Lower leg skin (tissue), 4 donors: ENCODE measurements at regions not wholly inside any gene's neighbourhood (a gene's known extent, or its start where the extent isn't known, plus 50 kb on each side); places are given as distances from the start of the nearest gene placed in this dataset.
"Not testable (repeated sequence)": the region's sequence is repeated elsewhere in the genome, so short reads cannot be mapped to it uniquely, and the experiment has no call there.

ENCODE experiments used
- DNase-seq, 2 donors: peaks; one replicate each; pipeline ENCODE4 v3.0.0-alpha.2; 2019; ENCODE audit warnings: low spot score in 2 of 2
- H3K4me3 ChIP-seq: fragments of 200-600 bp; sonication (generic); 2 replicates; pipeline ENCODE4 v1.5.1; 2017; ENCODE audit warnings: mild to moderate bottlenecking, low read depth; ENCODE audit not compliant: poor library complexity, severe bottlenecking
- CTCF ChIP-seq, 3 donors: fragments of 450-650 bp; IDR thresholded peaks; one replicate each; pipeline ENCODE4 v1.5.1; 2016; ENCODE audit warnings: antibody characterized with exemption in 3 of 3, mild to moderate bottlenecking in 3 of 3, moderate library complexity in 2 of 3
- POLR2A ChIP-seq, 2 donors: fragments of 450-650 bp; IDR thresholded peaks; one replicate each; pipeline ENCODE4 v1.6.1; 2016 to 2017; ENCODE audit warnings: antibody characterized with exemption in 2 of 2, mild to moderate bottlenecking in 1 of 2, moderate library complexity in 1 of 2
- WGBS, 2 donors: methylation state at CpG; one replicate each; pipeline ENCODE4 v1.1.5; 2018; 5-methylcytosine and 5-hydroxymethylcytosine counted together
- intact Hi-C: fragments of 100-400 bp; cut with DNase I; formaldehyde crosslinking; loops from one replicate; pipeline ENCODE4 v1.15.0; 2023; ENCODE audit warnings: low total_unique reads

DNA sequence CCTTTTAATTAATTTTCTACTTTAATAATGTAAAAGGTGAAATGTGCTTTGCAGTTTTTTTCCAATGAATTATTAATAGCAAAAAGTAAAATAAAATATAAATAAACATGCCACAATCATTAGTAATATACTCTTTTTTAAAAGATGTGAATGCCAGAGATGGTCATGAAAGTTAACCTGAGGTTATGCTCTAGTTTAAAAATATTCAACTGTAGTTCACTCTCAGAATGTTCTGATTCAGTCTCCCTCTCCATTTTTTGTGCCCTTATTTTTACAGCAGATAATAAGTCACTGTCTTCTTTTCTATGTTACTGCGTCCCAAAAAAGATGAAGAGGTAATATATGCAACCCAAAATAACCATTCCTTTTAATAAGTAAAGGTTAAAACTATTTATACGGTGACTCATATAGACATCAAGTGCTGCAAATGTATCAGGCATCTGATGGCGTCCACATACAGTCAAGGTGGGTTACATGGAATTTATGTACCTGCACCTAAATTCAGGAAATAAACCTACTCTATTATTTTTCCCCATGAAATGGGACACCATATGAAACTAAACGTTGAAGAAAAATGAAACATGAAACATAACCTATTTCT, 153.6 kb upstream of the ZNF804A start:
- intact Hi-C loops, result no loop called here
- no peak for DNase-seq
- 60 to 62% methylated on average over 4 of the region's 4 CpGs for WGBS, 2 donors
- TF ChIP-seq POLR2A (IDR thresholded peaks at IDR 0.05) (no peak), CTCF (IDR thresholded peaks at IDR 0.05) (no peak)
- H3K4me3 ChIP-seq, result no peak overlapping the region

- TF ChIP-seq CTCF (IDR thresholded peaks at IDR 0.05) (no peak), POLR2A (IDR thresholded peaks at IDR 0.05) (no peak)
- H3K4me3 ChIP-seq, result no peak overlapping the region
- intact Hi-C loops, result no loop called here
- DNase-seq, result no peak
- WGBS, 2 donors, result 92% methylated on average over 2 of the region's 2 CpGs
Measured at GRCh38 chr2:184449760-184450159, 148.6 kb upstream of the ZNF804A start.

GRCh38 chr2:184452907-184453306, 145.4 kb upstream of the ZNF804A start:
- H3K4me3 ChIP-seq, result no peak overlapping the region
- DNase-seq, result no peak
- intact Hi-C loops, result no loop called here
- TF ChIP-seq POLR2A (IDR thresholded peaks at IDR 0.05) (no peak), CTCF (IDR thresholded peaks at IDR 0.05) (no peak)

GRCh38 chr2:184455624-184456023, 142.7 kb upstream of the ZNF804A start:
- TF ChIP-seq POLR2A (IDR thresholded peaks at IDR 0.05) (no peak), CTCF (IDR thresholded peaks at IDR 0.05) (no peak)
- DNase-seq, result no peak
- WGBS, 2 donors, result 54 to 56% methylated on average over 1 of the region's 1 CpG
- H3K4me3 ChIP-seq, result no peak overlapping the region
- intact Hi-C loops, result no loop called here

DNA sequence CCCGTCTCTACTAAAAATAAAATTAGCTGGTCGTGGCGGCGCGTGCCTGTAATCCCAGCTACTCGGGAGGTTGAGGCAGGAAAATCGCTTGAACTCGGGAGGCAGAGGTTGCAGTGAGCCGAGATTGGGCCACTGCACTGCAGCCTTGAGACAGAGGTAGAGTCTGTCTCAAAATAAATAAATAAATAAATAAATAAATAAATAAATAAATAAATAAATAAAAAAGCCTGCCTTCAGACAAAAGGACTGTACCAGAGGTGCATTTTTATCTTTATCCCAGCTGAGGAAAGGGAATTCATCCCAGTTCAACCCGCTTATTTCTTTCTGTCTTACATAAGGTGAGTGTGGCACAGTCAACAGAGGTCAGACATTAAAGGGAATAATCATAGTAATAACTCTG, 141.6 kb upstream of the ZNF804A start:
- WGBS, 2 donors, result 90 to 95% methylated on average over 10 of the region's 10 CpGs
- H3K4me3 ChIP-seq, DNase-seq, intact Hi-C loops: not testable (repeated sequence)

DNA sequence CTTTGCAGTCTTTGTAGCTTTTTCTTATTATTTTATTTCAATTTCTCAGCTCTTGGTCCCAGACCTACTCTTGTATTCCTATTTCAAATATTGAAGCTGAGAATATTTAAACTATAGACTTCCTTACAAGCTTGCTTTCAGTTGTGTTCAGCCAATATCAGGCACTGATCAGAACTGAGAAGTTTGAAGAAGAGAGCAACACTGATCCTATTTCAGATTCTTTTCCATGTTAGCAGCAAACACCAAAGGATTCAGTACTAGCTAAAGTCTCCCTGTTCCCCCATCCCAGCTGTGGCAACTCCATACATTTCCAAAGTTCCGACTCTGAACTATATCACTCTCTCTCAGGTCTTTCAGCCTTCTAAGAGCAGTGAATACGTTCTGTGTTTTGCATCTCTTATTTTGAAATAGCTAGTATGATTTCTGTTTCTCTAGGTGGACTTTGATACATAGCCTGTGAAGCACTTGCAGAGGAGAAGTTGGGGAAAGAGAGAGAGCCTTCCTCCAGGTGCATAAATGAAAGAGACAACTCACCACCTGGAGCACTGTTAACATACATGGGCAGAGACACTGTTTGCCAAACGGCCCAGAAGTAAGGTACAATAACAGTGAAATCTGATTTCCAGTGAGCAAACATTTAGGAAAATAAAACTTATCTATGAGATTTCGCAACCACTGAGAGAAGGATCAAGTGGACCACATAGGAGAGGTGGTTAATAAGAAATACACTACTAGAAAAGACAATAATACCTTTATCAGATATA, 135.0 kb upstream of the ZNF804A start:
- no peak for TF ChIP-seq POLR2A (IDR thresholded peaks at IDR 0.05)
- TF ChIP-seq CTCF (IDR thresholded peaks at IDR 0.05), result no peak
- 53 to 70% methylated on average over 4 of the region's 4 CpGs for WGBS, 2 donors
- DNase-seq, result no peak
- H3K4me3 ChIP-seq, result no peak overlapping the region
- intact Hi-C loops, result no loop called here
